Neural progenitor cell (in vitro differentiated cells): ENCODE measurements at regions not wholly inside any gene's neighbourhood (a gene's known extent, or its start where the extent isn't known, plus 50 kb on each side); places are given as distances from the start of the nearest gene placed in this dataset.

Experiments used
- DNase-seq: peaks from one replicate; pipeline ENCODE4 v3.0.0-alpha.2; 2016; ENCODE audit warnings: low spot score
- H2AFZ ChIP-seq: fragments of 200-600 bp; sonication (generic); replicated peaks from 2 replicates; pipeline ENCODE4 v1.6.1; 2016; ENCODE audit warnings: antibody characterized with exemption
- H3F3A ChIP-seq: fragments of 200-600 bp; sonication (generic); 2 replicates; pipeline ENCODE4 v1.6.1; 2016; ENCODE audit warnings: antibody characterized with exemption, low read depth
- H3K27ac ChIP-seq: fragments of 200-600 bp; sonication (generic); 2 replicates; pipeline ENCODE4 v1.5.1; 2016; ENCODE audit warnings: mild to moderate bottlenecking
- H3K27me3 ChIP-seq: fragments of 200-600 bp; sonication (generic); 2 replicates; pipeline ENCODE4 v1.6.1; 2016; ENCODE audit warnings: mild to moderate bottlenecking, moderate library complexity
- H3K36me3 ChIP-seq: fragments of 200-600 bp; sonication (generic); 2 replicates; pipeline ENCODE4 v1.5.1; 2016
- H3K4me1 ChIP-seq: fragments of 200-600 bp; sonication (generic); 2 replicates; pipeline ENCODE4 v1.6.1; 2016; ENCODE audit warnings: mixed run types
- H3K4me2 ChIP-seq: fragments of 200-600 bp; sonication (generic); 2 replicates; pipeline ENCODE4 v1.6.1; 2016
- H3K4me3 ChIP-seq: fragments of 200-600 bp; sonication (generic); 2 replicates; pipeline ENCODE4 v1.5.1; 2016
- H3K79me2 ChIP-seq: fragments of 200-600 bp; sonication (generic); 2 replicates; pipeline ENCODE4 v1.6.1; 2016; ENCODE audit warnings: low read depth
- H3K9ac ChIP-seq: fragments of 200-600 bp; sonication (generic); 2 replicates; pipeline ENCODE4 v1.6.1; 2016
- H3K9me3 ChIP-seq: fragments of 200-600 bp; sonication (generic); 2 replicates; pipeline ENCODE4 v1.5.1; 2016; ENCODE audit warnings: low read depth
- H4K20me1 ChIP-seq: fragments of 200-600 bp; sonication (generic); 2 replicates; pipeline ENCODE4 v1.6.1; 2016; ENCODE audit warnings: low read depth
- H3K27ac Mint-ChIP-seq: 3 replicates; pipeline ENCODE4 v1.8.0; 2021; ENCODE audit warnings: mixed read lengths
- H3K27me3 Mint-ChIP-seq: 2 replicates; pipeline ENCODE4 v1.8.0; 2022; ENCODE audit warnings: low read depth, mild to moderate bottlenecking, inconsistent platforms, moderate library complexity, mixed read lengths; ENCODE audit not compliant: insufficient read depth
- H3K36me3 Mint-ChIP-seq: 3 replicates; pipeline ENCODE4 v1.8.0; 2021; ENCODE audit warnings: mixed read lengths
- H3K4me1 Mint-ChIP-seq: 3 replicates; pipeline ENCODE4 v1.8.0; 2021; ENCODE audit warnings: mixed read lengths
- H3K4me3 Mint-ChIP-seq: 3 replicates; pipeline ENCODE4 v1.8.0; 2021; ENCODE audit warnings: mild to moderate bottlenecking, moderate library complexity, mixed read lengths
- H3K9me3 Mint-ChIP-seq: 3 replicates; pipeline ENCODE4 v1.8.0; 2020; ENCODE audit warnings: mixed read lengths
- CTCF ChIP-seq: fragments of 200-600 bp; sonication (generic); IDR thresholded peaks from 2 replicates; pipeline ENCODE4 v1.5.1; 2017; ENCODE audit warnings: antibody characterized with exemption, mild to moderate bottlenecking
- EZH2 ChIP-seq: fragments of 200-600 bp; sonication (generic); IDR thresholded peaks from 2 replicates; pipeline ENCODE4 v1.6.1; 2017; ENCODE audit warnings: antibody characterized with exemption, mild to moderate bottlenecking, moderate library complexity
- EZH2phosphoT487 ChIP-seq: fragments of 200-600 bp; sonication (generic); IDR thresholded peaks from 2 replicates; pipeline ENCODE4 v1.6.1; 2017; ENCODE audit warnings: antibody characterized with exemption

- Mint-ChIP-seq H3K9me3 (no peaks in the 10 kb centered on the region), H3K27me3 (peaks cover 11% of the 10 kb centered on the region), H3K36me3 (no peaks in the 10 kb centered on the region), H3K4me3 (no peak overlapping the region), H3K4me1 (no peaks in the 10 kb centered on the region), H3K27ac (no peak overlapping the region)
- H3F3A ChIP-seq, result no peaks in the 10 kb centered on the region
- H4K20me1 ChIP-seq, result no peaks in the 10 kb centered on the region
- peak; percentile 64 for DNase-seq
- TF ChIP-seq EZH2phosphoT487 (no peak), CTCF (peak; percentile 89)
- H3K4me3 ChIP-seq, result no peak overlapping the region
- H3K79me2 ChIP-seq, result no peaks in the 10 kb centered on the region
- no peaks in the 10 kb centered on the region for H3K36me3 ChIP-seq
- no peaks in the 10 kb centered on the region for H3K9me3 ChIP-seq
- no peak overlapping the region for H2AFZ ChIP-seq
- H3K27ac ChIP-seq, result no peak overlapping the region
- peaks cover 10% of the 10 kb centered on the region for H3K27me3 ChIP-seq
- H3K4me2 ChIP-seq, result no peak overlapping the region
- H3K9ac ChIP-seq, result no peak overlapping the region
- no peaks in the 10 kb centered on the region for H3K4me1 ChIP-seq
These were observed 271.5 kb downstream of the FOXA2 start for GRCh38 chr20:22312744-22313346.

- no peak overlapping the region for H3K4me2 ChIP-seq
- H4K20me1 ChIP-seq, result no peaks in the 10 kb centered on the region
- no peaks in the 10 kb centered on the region for H3K9me3 ChIP-seq
- peaks cover 14% of the 10 kb centered on the region for H3K27me3 Mint-ChIP-seq
- H3K4me1 ChIP-seq, result peaks cover 2% of the 10 kb centered on the region
- H3K27ac ChIP-seq, result no peak overlapping the region
- no peaks in the 10 kb centered on the region for H3K36me3 ChIP-seq
- H3K9me3 Mint-ChIP-seq, result no peaks in the 10 kb centered on the region
- H2AFZ ChIP-seq, result no peak overlapping the region
- no peak overlapping the region for H3K4me3 Mint-ChIP-seq
- no peak overlapping the region for H3K9ac ChIP-seq
- TF ChIP-seq CTCF (no peak), EZH2phosphoT487 (no peak), EZH2 (no peak)
- no peaks in the 10 kb centered on the region for H3F3A ChIP-seq
- no peak for DNase-seq
- H3K36me3 Mint-ChIP-seq, result no peaks in the 10 kb centered on the region
- H3K27me3 ChIP-seq, result peaks cover 10% of the 10 kb centered on the region
- no peaks in the 10 kb centered on the region for H3K4me1 Mint-ChIP-seq
- no peaks in the 10 kb centered on the region for H3K79me2 ChIP-seq
- no peak overlapping the region for H3K4me3 ChIP-seq
- no peak overlapping the region for H3K27ac Mint-ChIP-seq
These were observed 275.4 kb downstream of the FOXA2 start for GRCh38 chr20:22308934-22309333.

GRCh38 chr20:22307409-22307808, 277.0 kb downstream of the FOXA2 start:
- Histone ChIP-seq H3K4me3 (no peak overlapping the region), H3K36me3 (no peaks in the 10 kb centered on the region), H3K4me1 (peaks cover 2% of the 10 kb centered on the region), H3K79me2 (no peaks in the 10 kb centered on the region), H3K9me3 (no peaks in the 10 kb centered on the region), H4K20me1 (no peaks in the 10 kb centered on the region), H3K4me2 (no peak overlapping the region), H2AFZ (no peak overlapping the region), H3K27me3 (peaks cover 13% of the 10 kb centered on the region), H3K27ac (no peak overlapping the region), H3K9ac (no peak overlapping the region), H3F3A (no peaks in the 10 kb centered on the region)
- Mint-ChIP-seq H3K27me3 (peaks cover 10% of the 10 kb centered on the region), H3K9me3 (no peaks in the 10 kb centered on the region), H3K4me1 (no peaks in the 10 kb centered on the region), H3K36me3 (no peaks in the 10 kb centered on the region), H3K27ac (no peak overlapping the region), H3K4me3 (no peak overlapping the region)
- TF ChIP-seq EZH2, result no peak
- TF ChIP-seq EZH2phosphoT487, result no peak
- no peak for TF ChIP-seq CTCF
- DNase-seq, result no peak
